Activated B cell treated with CpG ODN at 0.5 μM for 24 hours (primary cell): ENCODE measurements at regions not wholly inside any gene's neighbourhood (a gene's known extent, or its start where the extent isn't known, plus 50 kb on each side); places are given as distances from the start of the nearest gene placed in this dataset.

Experiments used
- ATAC-seq: fragments of 200-7000 bp; cut with Tn5 transposase; one replicate; pipeline ENCODE4 v1.10.0; 2021; ENCODE audit warnings: low read depth, mild to moderate bottlenecking, moderate library complexity
- CTCF ChIA-PET: fragments of 350-600 bp; sonication (Branson Sonifier 250); formaldehyde crosslinking; loops from one replicate; lab custom pipeline; 2021; ENCODE audit warnings: antibody characterized with exemption; lab: Charles Lee
- POLR2A ChIA-PET: fragments of 350-600 bp; sonication (Branson Sonifier 250); formaldehyde crosslinking; loops from one replicate; lab custom pipeline; 2021; ENCODE audit warnings: antibody characterized with exemption; lab: Charles Lee
- DNase-seq: peaks from one replicate; pipeline ENCODE4 v3.0.0; 2022
- H3K27ac Mint-ChIP-seq: one replicate; pipeline ENCODE4 v1.8.0; 2020; ENCODE audit warnings: mixed read lengths
- H3K27me3 Mint-ChIP-seq: one replicate; pipeline ENCODE4 v1.8.0; 2021; ENCODE audit warnings: mixed read lengths
- H3K36me3 Mint-ChIP-seq: one replicate; pipeline ENCODE4 v1.8.0; 2021; ENCODE audit warnings: low read depth, mixed read lengths
- H3K4me1 Mint-ChIP-seq: one replicate; pipeline ENCODE4 v1.8.0; 2021; ENCODE audit warnings: mixed read lengths
- H3K4me3 Mint-ChIP-seq: one replicate; pipeline ENCODE4 v1.8.0; 2020; ENCODE audit warnings: mild to moderate bottlenecking, mixed read lengths
- H3K9me3 Mint-ChIP-seq: one replicate; pipeline ENCODE4 v1.8.0; 2020; ENCODE audit warnings: mixed read lengths
- intact Hi-C: fragments of 100-400 bp; cut with micrococcal nuclease; formaldehyde crosslinking; loops from one replicate; pipeline ENCODE4 v1.15.1; 2024
- TF ChIP-seq, protein P1 (sequence below): fragments of 200-600 bp; IDR thresholded peaks from one replicate; pipeline ENCODE4 v1.8.0; 2022; ENCODE audit warnings: antibody characterized with exemption, mild to moderate bottlenecking

DNA sequence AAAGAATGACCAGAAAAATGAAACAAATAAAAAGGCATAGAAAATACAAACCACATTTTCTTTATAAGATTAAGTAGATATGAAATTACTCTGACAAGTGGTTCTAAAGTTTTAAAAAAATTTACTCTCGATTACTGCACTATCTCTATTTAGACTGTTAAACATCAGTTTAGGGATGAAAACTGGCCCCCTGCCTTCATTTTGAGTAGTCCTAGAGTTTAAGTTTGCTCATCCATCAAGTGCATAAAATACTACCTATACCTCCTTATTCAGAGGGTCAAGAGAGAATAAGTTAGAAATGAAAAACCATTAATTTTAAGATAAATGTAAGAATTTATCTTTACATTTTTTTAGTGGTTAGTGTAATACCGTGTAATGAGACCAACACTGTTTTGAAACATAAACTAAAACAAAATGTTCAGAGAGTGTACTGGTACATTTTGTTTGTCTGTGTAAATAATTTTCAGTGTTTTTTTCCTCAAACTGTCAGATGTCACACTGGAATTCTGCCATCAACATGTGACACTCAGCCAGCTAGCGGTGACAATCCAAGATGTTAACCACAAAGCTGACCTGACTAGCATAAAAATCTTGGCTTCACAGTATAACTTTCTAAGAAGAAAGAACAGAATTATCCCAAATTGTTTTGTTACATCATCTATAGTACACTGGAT is 184.8 kb upstream of the PCDH20 start:
- Mint-ChIP-seq H3K4me1 (no peaks in the 10 kb centered on the region), H3K27me3 (no peaks in the 10 kb centered on the region), H3K4me3 (no peak overlapping the region), H3K36me3 (no peaks in the 10 kb centered on the region), H3K9me3 (no peaks in the 10 kb centered on the region), H3K27ac (no peak overlapping the region)
- no peak for DNase-seq
- ATAC-seq = no peak
- ChIA-PET CTCF (no interaction called here), POLR2A (no interaction called here)
- intact Hi-C loops = no loop called here
- TF ChIP-seq, protein P1, sequence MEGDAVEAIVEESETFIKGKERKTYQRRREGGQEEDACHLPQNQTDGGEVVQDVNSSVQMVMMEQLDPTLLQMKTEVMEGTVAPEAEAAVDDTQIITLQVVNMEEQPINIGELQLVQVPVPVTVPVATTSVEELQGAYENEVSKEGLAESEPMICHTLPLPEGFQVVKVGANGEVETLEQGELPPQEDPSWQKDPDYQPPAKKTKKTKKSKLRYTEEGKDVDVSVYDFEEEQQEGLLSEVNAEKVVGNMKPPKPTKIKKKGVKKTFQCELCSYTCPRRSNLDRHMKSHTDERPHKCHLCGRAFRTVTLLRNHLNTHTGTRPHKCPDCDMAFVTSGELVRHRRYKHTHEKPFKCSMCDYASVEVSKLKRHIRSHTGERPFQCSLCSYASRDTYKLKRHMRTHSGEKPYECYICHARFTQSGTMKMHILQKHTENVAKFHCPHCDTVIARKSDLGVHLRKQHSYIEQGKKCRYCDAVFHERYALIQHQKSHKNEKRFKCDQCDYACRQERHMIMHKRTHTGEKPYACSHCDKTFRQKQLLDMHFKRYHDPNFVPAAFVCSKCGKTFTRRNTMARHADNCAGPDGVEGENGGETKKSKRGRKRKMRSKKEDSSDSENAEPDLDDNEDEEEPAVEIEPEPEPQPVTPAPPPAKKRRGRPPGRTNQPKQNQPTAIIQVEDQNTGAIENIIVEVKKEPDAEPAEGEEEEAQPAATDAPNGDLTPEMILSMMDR = no peak

DNA sequence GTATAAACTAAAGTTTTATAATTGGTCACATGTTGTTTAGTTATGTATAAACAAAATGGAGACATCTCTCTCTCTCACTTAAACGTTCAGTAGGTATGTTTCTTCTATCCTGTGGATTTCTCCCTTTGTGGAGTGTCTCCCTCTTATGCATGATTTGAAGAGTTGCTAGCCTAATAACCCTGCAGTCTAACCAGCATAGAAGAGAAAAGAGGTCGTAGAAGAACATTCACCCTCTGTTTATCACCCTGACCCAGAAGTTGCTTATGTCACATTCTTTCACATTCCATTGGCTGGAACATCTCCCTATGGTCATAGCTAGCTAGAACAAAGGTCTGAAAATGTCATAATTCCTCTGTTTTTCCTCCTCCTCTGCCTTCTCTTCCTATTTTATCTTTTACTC is 176.8 kb upstream of the PCDH20 start:
- DNase-seq = no peak
- Mint-ChIP-seq H3K27ac (no peak overlapping the region), H3K9me3 (peaks cover 2% of the 10 kb centered on the region), H3K27me3 (no peaks in the 10 kb centered on the region), H3K36me3 (no peaks in the 10 kb centered on the region), H3K4me1 (no peaks in the 10 kb centered on the region), H3K4me3 (no peak overlapping the region)
- CTCF ChIA-PET = no interaction called here
- no peak for ATAC-seq
- TF ChIP-seq, protein P1 = no peak
- intact Hi-C loops = no loop called here
- POLR2A ChIA-PET = no interaction called here

DNA sequence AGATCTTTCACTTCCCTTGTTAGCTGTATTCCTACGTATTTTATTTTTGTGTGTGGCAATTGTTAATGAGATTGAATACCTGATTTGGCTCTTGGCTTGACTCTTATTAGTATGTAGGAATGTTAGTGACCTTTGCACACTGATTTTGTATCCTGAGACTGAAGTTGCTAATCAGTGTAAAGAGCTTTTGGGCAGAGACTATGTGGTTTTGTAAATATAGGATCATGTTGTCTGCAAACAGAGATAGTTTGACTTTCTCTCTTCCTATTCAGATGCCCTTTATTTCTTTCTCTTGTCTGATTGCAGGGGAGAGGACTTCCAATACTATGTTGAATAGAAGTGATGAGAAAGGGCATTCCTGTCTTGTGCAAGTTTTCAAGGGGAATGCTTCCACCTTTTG is 160.3 kb upstream of the PCDH20 start:
- Mint-ChIP-seq H3K4me3 (no peak overlapping the region), H3K9me3 (peaks cover 15% of the 10 kb centered on the region), H3K27ac (no peak overlapping the region), H3K36me3 (no peaks in the 10 kb centered on the region), H3K4me1 (no peaks in the 10 kb centered on the region), H3K27me3 (no peaks in the 10 kb centered on the region)
- DNase-seq (no peak), ATAC-seq (no peak)
- TF ChIP-seq, protein P1 = no peak
- intact Hi-C loops = no loop called here
- ChIA-PET CTCF (no interaction called here), POLR2A (no interaction called here)

DNA sequence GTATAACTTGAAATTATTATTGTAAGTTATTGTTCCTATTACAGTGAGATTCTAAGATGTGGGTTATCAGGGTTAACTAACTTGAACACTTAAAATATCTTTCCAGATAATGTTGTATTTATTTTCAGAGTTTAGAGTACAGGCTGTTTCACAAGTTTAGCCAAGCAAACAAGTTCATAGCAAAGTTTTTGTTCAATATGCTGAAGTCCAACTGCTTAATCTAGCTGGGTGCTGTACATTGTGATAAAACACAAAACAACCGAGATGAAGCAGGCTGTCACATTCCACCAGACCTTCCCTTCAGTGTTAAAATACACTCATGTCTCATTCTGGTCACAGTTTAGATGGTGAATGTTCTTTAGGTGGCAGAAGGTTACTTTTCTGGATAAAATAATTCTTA is 148.0 kb upstream of the PCDH20 start:
- Mint-ChIP-seq H3K36me3 (no peaks in the 10 kb centered on the region), H3K27ac (no peak overlapping the region), H3K4me3 (no peak overlapping the region), H3K27me3 (no peaks in the 10 kb centered on the region), H3K4me1 (no peaks in the 10 kb centered on the region), H3K9me3 (peaks cover 7% of the 10 kb centered on the region)
- intact Hi-C loops = no loop called here
- ChIA-PET POLR2A (no interaction called here), CTCF (no interaction called here)
- ATAC-seq = no peak
- no peak for DNase-seq
- TF ChIP-seq, protein P1 = no peak

DNA sequence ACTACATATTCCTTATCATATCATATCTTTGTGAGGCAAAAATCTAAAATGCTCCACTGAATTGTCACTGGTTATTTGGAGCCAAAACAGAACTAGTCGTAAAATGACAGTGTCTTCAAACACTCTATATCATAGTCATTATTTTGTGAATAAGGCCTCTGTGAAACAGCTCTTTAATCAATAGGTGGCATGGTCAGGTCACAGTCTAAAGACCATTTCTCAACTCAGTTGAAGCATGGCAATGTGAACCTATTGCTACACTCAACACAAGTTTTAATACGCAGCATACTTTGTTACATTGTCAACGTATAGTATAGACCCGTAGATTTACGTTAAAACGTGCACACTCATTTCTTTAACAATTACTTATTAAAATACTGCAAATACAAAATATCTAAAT is 131.3 kb upstream of the PCDH20 start:
- Mint-ChIP-seq H3K9me3 (no peaks in the 10 kb centered on the region), H3K27me3 (no peaks in the 10 kb centered on the region), H3K4me1 (no peaks in the 10 kb centered on the region), H3K36me3 (no peaks in the 10 kb centered on the region), H3K27ac (no peak overlapping the region), H3K4me3 (no peak overlapping the region)
- no peak for DNase-seq
- no peak for ATAC-seq
- CTCF ChIA-PET = no interaction called here
- intact Hi-C loops = no loop called here
- TF ChIP-seq, protein P1 = no peak
- POLR2A ChIA-PET = no interaction called here
